DMS 273 treated with DMSO at 0.1 percent for 48 hours (cell line): ENCODE measurements at regions not wholly inside any gene's neighbourhood (a gene's known extent, or its start where the extent isn't known, plus 50 kb on each side); places are given as distances from the start of the nearest gene placed in this dataset.
"Not testable (repeated sequence)": the region's sequence is repeated elsewhere in the genome, so short reads cannot be mapped to it uniquely, and the experiment has no call there.

Experiments
- DNase-seq: peaks from one replicate; lab custom pipeline; 2025; lab: John Stamatoyannopoulos, UW

- no peak for DNase-seq
These were observed 237.4 kb upstream of the ACVR2A start for GRCh38 chr2:147607379-147607778.

GRCh38 chr2:147603876-147604275, 241.0 kb upstream of the ACVR2A start:
- no peak for DNase-seq

GRCh38 chr2:147603447-147603846, 241.4 kb upstream of the ACVR2A start:
- no peak for DNase-seq

GRCh38 chr2:147600646-147601045, 244.2 kb upstream of the ACVR2A start:
- no peak for DNase-seq

- DNase-seq, result no peak
These were observed 244.6 kb upstream of the ACVR2A start for GRCh38 chr2:147600223-147600622.

- no peak for DNase-seq
These were observed 249.6 kb upstream of the ACVR2A start for GRCh38 chr2:147595200-147595599.

GRCh38 chr2:147594038-147594437, 250.8 kb upstream of the ACVR2A start:
- DNase-seq, result no peak

GRCh38 chr2:147592784-147593183, 252.0 kb upstream of the ACVR2A start:
- not testable (repeated sequence) for DNase-seq

- DNase-seq, result no peak
These were observed 255.7 kb upstream of the ACVR2A start for GRCh38 chr2:147589127-147589526.

GRCh38 chr2:147588191-147588590, 256.6 kb upstream of the ACVR2A start:
- DNase-seq, result no peak

GRCh38 chr2:147578529-147578928, 266.3 kb upstream of the ACVR2A start:
- no peak for DNase-seq

- no peak for DNase-seq
These were observed 266.8 kb upstream of the ACVR2A start for GRCh38 chr2:147577998-147578380.

- DNase-seq, result no peak
These were observed 267.4 kb upstream of the ACVR2A start for GRCh38 chr2:147577323-147577997.

GRCh38 chr2:147575106-147575505, 269.7 kb upstream of the ACVR2A start:
- no peak for DNase-seq

GRCh38 chr2:147572622-147573021, 272.2 kb upstream of the ACVR2A start:
- DNase-seq, result no peak

GRCh38 chr2:147569426-147569825, 275.4 kb upstream of the ACVR2A start:
- no peak for DNase-seq

- no peak for DNase-seq
These were observed 276.7 kb upstream of the ACVR2A start for GRCh38 chr2:147568109-147568508.

GRCh38 chr2:147567136-147567535, 277.7 kb upstream of the ACVR2A start:
- DNase-seq, result no peak

- DNase-seq, result no peak
These were observed 283.9 kb upstream of the ACVR2A start for GRCh38 chr2:147560810-147561535.

GRCh38 chr2:147559070-147559725, 285.6 kb upstream of the ACVR2A start:
- DNase-seq, result no peak

- DNase-seq, result no peak
These were observed 286.2 kb upstream of the ACVR2A start for GRCh38 chr2:147558620-147559019.

GRCh38 chr2:147554521-147555107, 290.2 kb upstream of the ACVR2A start:
- no peak for DNase-seq

- no peak for DNase-seq
These were observed 291.0 kb upstream of the ACVR2A start for GRCh38 chr2:147553775-147554271.
